Adrenal gland (tissue), 9 donors: ENCODE measurements at regions not wholly inside any gene's neighbourhood (a gene's known extent, or its start where the extent isn't known, plus 50 kb on each side); places are given as distances from the start of the nearest gene placed in this dataset.

Experiments used
- DNase-seq, 7 donors: peaks; one replicate each; pipeline ENCODE4 v3.0.0-alpha.2; 2019 to 2020
- H3K27ac ChIP-seq, 5 donors: fragments of 200-600 bp; sonication (generic) in 4 of 5; 1 replicate in 3 of 5; 2 replicates in 2 of 5; pipeline versions ENCODE4 v1.5.1 to v1.8.0; 2016 to 2020; ENCODE audit warnings: mild to moderate bottlenecking in 1 of 5
- H3K27me3 ChIP-seq: fragments of 200-600 bp; 2 replicates; pipeline ENCODE4 v1.8.0; 2021
- H3K36me3 ChIP-seq, 2 donors: fragments of 200-600 bp; replicated peaks in 1 of 2; 1 replicate in 1 of 2; 2 replicates in 1 of 2; pipeline versions ENCODE4 v1.5.1 to v1.8.0; 2018 to 2022
- H3K4me1 ChIP-seq, 2 donors: fragments of 200-600 bp; replicated peaks in 1 of 2; 1 replicate in 1 of 2; 2 replicates in 1 of 2; pipeline versions ENCODE4 v1.5.1 to v1.8.0; 2018 to 2021
- H3K4me3 ChIP-seq, 4 donors: fragments of 200-600 bp; sonication (generic) in 3 of 4; one replicate each; pipeline ENCODE4 v1.5.1; 2016 to 2018
- H3K9me3 ChIP-seq, 3 donors: fragments of 200-600 bp; sonication (generic) in 1 of 3; replicated peaks in 1 of 3; 1 replicate in 2 of 3; 2 replicates in 1 of 3; pipeline versions ENCODE4 v1.5.1 to v1.8.0; 2016 to 2021
- POLR2A ChIP-seq, 2 donors: fragments of 450-650 bp; IDR thresholded peaks; one replicate each; pipeline ENCODE4 v1.6.1; 2017; ENCODE audit warnings: antibody characterized with exemption in 2 of 2, mild to moderate bottlenecking in 2 of 2, moderate library complexity in 1 of 2
- WGBS, 4 donors: extraction: QIAGEN DNeasy Blood & Tissue Kit in 2 of 4; methylation state at CpG; one replicate each; pipeline versions ENCODE4 v1.1.5 to v1.1.7; 2013 to 2017; 5-methylcytosine and 5-hydroxymethylcytosine counted together
- intact Hi-C, 2 donors: fragments of 100-400 bp; cut with DNase I; formaldehyde crosslinking; loops; one replicate each; pipeline versions ENCODE4 v1.14.1 to v1.15.0; 2022 to 2023
- TF ChIP-seq, protein P1 (sequence below), 6 experiments: fragments of 450-650 bp in 4 of 6; fragments of 200-600 bp in 2 of 6; sonication (generic) in 1 of 6; IDR thresholded peaks; 1 replicate in 5 of 6; 2 replicates in 1 of 6; pipeline versions ENCODE4 v1.5.1 to v1.8.0; 2016 to 2021; ENCODE audit warnings: antibody characterized with exemption in 6 of 6, mild to moderate bottlenecking in 2 of 6, moderate library complexity in 1 of 6
- donor health status: healthy with polysubstance abuse.
- donor health status: Bipolar disorder and iron deficiency.
- donor health status: DM: yes; HTN: yes; CAD: no.
- donor health status: DM: no; HTN: no; CAD: no.
- donor health status: DM: no; HTN: no; CAD: no.

DNA sequence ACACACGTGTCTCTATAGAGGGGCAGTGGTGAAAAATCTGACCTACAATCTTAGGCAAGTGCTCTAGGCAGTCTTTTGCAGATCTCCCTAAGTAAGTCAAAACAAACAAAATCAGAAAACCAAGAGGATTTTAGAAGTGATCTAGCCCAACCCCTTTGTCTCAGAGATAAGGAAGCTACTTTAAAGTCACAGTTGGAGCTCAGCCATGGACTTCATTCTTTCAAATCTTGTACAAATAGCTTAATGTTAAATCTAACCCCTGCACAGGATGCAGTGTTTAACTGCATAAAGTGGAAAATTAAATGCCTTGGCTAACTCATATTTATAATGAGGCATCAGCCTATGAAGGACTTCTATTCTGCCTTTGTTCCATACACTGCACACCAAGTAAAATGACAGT, 135.1 kb upstream of the RFX3 start:
- TF ChIP-seq, protein P1, sequence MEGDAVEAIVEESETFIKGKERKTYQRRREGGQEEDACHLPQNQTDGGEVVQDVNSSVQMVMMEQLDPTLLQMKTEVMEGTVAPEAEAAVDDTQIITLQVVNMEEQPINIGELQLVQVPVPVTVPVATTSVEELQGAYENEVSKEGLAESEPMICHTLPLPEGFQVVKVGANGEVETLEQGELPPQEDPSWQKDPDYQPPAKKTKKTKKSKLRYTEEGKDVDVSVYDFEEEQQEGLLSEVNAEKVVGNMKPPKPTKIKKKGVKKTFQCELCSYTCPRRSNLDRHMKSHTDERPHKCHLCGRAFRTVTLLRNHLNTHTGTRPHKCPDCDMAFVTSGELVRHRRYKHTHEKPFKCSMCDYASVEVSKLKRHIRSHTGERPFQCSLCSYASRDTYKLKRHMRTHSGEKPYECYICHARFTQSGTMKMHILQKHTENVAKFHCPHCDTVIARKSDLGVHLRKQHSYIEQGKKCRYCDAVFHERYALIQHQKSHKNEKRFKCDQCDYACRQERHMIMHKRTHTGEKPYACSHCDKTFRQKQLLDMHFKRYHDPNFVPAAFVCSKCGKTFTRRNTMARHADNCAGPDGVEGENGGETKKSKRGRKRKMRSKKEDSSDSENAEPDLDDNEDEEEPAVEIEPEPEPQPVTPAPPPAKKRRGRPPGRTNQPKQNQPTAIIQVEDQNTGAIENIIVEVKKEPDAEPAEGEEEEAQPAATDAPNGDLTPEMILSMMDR (IDR thresholded peaks at IDR 0.05), result no peak

DNA sequence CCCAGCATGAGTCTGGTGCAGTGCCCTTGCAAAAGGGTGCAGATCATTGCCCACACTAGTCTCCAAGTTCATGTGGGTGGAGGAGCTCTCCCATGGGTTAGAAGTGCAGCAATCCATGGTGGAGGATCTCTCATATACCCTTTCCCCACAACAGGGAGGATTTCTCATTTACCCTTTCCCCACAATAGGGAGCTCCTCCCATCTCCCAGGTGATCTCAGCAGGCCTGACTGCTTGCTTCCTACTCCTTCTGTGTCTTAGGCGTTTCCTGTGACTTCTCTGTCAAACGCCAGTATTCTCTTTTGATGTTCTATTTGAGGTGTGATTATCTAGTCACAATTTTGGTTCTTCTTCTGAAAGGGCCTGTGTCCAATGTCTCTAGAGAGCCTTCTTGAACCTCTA, 133.8 kb upstream of the RFX3 start:
- TF ChIP-seq POLR2A (IDR thresholded peaks at IDR 0.05), result no peak
- TF ChIP-seq, protein P1 (IDR thresholded peaks at IDR 0.05), result no peak
- Histone ChIP-seq H3K36me3 (no peaks in the 10 kb centered on the region), H3K4me1 (peaks cover 0 to 10% of the 10 kb centered on the region in 2 donors), H3K4me3 (no peak overlapping the region), H3K9me3 (no peaks in the 10 kb centered on the region), H3K27me3 (no peaks in the 10 kb centered on the region), H3K27ac (no peak overlapping the region)
- 79 to 95% (median 84%) methylated on average over 2 of the region's 2 CpGs for WGBS, 4 donors
- no peak for DNase-seq
- intact Hi-C loops, result no loop called here

More for the DNA sequence above, 135.1 kb upstream of the RFX3 start:
- no peak overlapping the region for H3K27ac ChIP-seq
- H3K36me3 ChIP-seq, result no peaks in the 10 kb centered on the region
- H3K27me3 ChIP-seq, result no peaks in the 10 kb centered on the region
- H3K4me1 ChIP-seq, result peaks cover 0 to 10% of the 10 kb centered on the region in 2 donors
- no peaks in the 10 kb centered on the region for H3K9me3 ChIP-seq
- WGBS, 4 donors, result 62 to 86% (median 75%) methylated on average over 1 of the region's 1 CpG
- intact Hi-C loops, result no loop called here
- no peak overlapping the region for H3K4me3 ChIP-seq
- DNase-seq, result no peak

DNA sequence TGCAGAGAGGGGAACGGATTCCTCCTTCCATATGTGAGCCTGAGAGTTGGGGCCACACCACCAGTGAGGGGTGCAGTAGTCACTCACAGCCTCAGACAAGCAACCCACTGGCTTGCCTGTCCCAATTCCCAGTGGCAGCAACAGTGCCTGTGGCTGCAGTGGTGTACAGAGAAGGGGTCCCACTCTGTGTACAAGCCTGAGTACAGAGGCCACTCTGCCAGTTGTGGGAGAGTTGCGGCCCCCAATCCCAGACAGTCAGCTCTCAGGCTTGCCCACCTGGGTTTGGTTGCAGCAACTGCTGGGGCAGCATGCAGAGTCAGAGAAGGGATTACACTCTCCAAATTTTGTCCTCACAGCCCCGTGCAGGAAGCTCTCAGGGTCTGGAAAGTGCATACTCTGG, 133.2 kb upstream of the RFX3 start:
- Histone ChIP-seq H3K36me3 (no peaks in the 10 kb centered on the region), H3K4me1 (peaks cover 0 to 10% of the 10 kb centered on the region in 2 donors), H3K9me3 (no peaks in the 10 kb centered on the region), H3K27ac (no peak overlapping the region), H3K27me3 (no peaks in the 10 kb centered on the region), H3K4me3 (no peak overlapping the region)
- TF ChIP-seq, protein P1 (IDR thresholded peaks at IDR 0.05), result no peak
- no peak for TF ChIP-seq POLR2A (IDR thresholded peaks at IDR 0.05)
- intact Hi-C loops, result no loop called here
- DNase-seq, result no peak
- 84 to 98% (median 92%) methylated on average over 2 to 3 of the region's 3 CpGs for WGBS, 4 donors

DNA sequence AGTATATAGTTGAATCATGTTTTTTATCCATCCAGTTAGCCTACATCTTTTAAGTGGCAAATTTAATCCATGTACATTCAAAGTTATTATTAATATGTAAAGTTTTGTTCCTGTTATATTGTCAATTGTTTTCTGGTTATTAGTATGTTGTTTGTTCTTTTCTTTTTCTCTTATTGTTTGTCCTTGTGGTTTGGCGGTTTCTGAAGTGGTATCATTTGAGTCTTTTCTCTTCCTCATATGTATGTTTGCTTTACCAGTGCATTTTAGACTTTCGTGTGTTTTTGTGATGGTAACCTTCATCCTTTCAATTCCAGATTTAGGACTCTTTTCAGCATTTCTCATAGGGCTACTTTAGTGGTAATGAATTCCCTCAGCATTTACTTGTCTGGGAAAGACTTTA, 130.4 kb upstream of the RFX3 start:
- no peaks in the 10 kb centered on the region for H3K9me3 ChIP-seq
- TF ChIP-seq, protein P1 (IDR thresholded peaks at IDR 0.05), result no peak
- TF ChIP-seq POLR2A (IDR thresholded peaks at IDR 0.05), result no peak
- no peaks in the 10 kb centered on the region for H3K36me3 ChIP-seq
- H3K27ac ChIP-seq, result no peak overlapping the region
- no peaks in the 10 kb centered on the region for H3K27me3 ChIP-seq
- WGBS, 4 donors, result 91 to 96% (median 91%) methylated on average over 2 of the region's 2 CpGs
- intact Hi-C loops, result no loop called here
- H3K4me1 ChIP-seq, result peaks cover 0 to 7% of the 10 kb centered on the region in 2 donors
- no peak for DNase-seq
- no peak overlapping the region for H3K4me3 ChIP-seq
